ENCODE measurements at regions not wholly inside any gene's neighbourhood (a gene's known extent, or its start where the extent isn't known, plus 50 kb on each side); places are given as distances from the start of the nearest gene placed in this dataset.

- 28% methylated on average over 3 of the region's 3 CpGs for WGBS (ENCODE audit: missing lambda C conversion rate)
- TF ChIP-seq ZC3H11A (IDR thresholded peaks at IDR 0.05) = no peak
- TF ChIP-seq FOXS1 (CRISPR knock-in tag; IDR thresholded peaks at IDR 0.05) = no peak
- TF ChIP-seq FOSL2 (IDR thresholded peaks at IDR 0.05) = no peak
- peak; percentile 82 for TF ChIP-seq FOSL2 (CRISPR knock-in tag; IDR thresholded peaks at IDR 0.05)
- TF ChIP-seq NFE2L2 (conservative IDR thresholded peaks at IDR 0.05; ENCODE audit: low read length) = peak; percentile 98
- no peak for TF ChIP-seq ESRRA (IDR thresholded peaks at IDR 0.05; ENCODE audit: borderline replicate concordance, low read length)
- no peak for TF ChIP-seq PHF8 (IDR thresholded peaks at IDR 0.05; ENCODE audit: borderline replicate concordance, low read depth)
- TF ChIP-seq MAFK (IDR thresholded peaks at IDR 0.05; ENCODE audit: partially characterized antibody) = peak; percentile 99
- TF ChIP-seq HOXB13 (CRISPR knock-in tag; IDR thresholded peaks at IDR 0.05; ENCODE audit: low read depth) = 0 out of 2 replicates have a peak, but pooled peaks have one; percentile 30
- TF ChIP-seq HOXB5 (CRISPR knock-in tag; IDR thresholded peaks at IDR 0.05) = no peak; the same call in 1 of the 2 replicates
- TF ChIP-seq RFX5 (IDR thresholded peaks at IDR 0.05) = no peak
- no peak for TF ChIP-seq ZSCAN20 (CRISPR knock-in tag; IDR thresholded peaks at IDR 0.05)
- no peak for TF ChIP-seq HDAC2 (IDR thresholded peaks at IDR 0.05)
- peak; percentile 71; the same call in 1 of the 2 replicates for TF ChIP-seq ATOH8 (CRISPR knock-in tag; IDR thresholded peaks at IDR 0.05; ENCODE audit: low read depth)
- no peak for TF ChIP-seq HOXA7 (CRISPR knock-in tag; IDR thresholded peaks at IDR 0.05)
- no peak for TF ChIP-seq RARB (CRISPR knock-in tag; IDR thresholded peaks at IDR 0.05)
- TF ChIP-seq GATA3 (IDR thresholded peaks at IDR 0.05; ENCODE audit: borderline replicate concordance) = no peak
- 0 out of 2 replicates have a peak, but pooled peaks have one; percentile 7 for TF ChIP-seq JUNB (IDR thresholded peaks at IDR 0.05)
- TF ChIP-seq EHMT2 (IDR thresholded peaks at IDR 0.05; ENCODE audit: low read depth) = no peak
- TF ChIP-seq HEYL (CRISPR knock-in tag; IDR thresholded peaks at IDR 0.05) = 0 out of 2 replicates have a peak, but pooled peaks have one; percentile 18
- TF ChIP-seq CBX8 (IDR thresholded peaks at IDR 0.05) = no peak
- TF ChIP-seq EHF (CRISPR knock-in tag; IDR thresholded peaks at IDR 0.05) = peak; percentile 69; the same call in 1 of the 2 replicates
- no peak for TF ChIP-seq FOSB (CRISPR knock-in tag; IDR thresholded peaks at IDR 0.05)
- TF ChIP-seq MAZ (IDR thresholded peaks at IDR 0.05; ENCODE audit: borderline replicate concordance, low read depth, low read length) = no peak
- TF ChIP-seq ZNF302 (CRISPR knock-in tag; IDR thresholded peaks at IDR 0.05) = 0 out of 2 replicates have a peak, but pooled peaks have one; percentile 9
- no peak for TF ChIP-seq MAX (IDR thresholded peaks at IDR 0.05)
- POLR2A ChIA-PET = no interaction called here
- Histone ChIP-seq H3K9me3 (peaks cover 9% of the 10 kb centered on the region; the same call in 2 of the 3 replicates), H3K4me2 (peak overlapping the region; percentile 26; the same call in 1 of the 3 replicates), H3K4me3 (no peak overlapping the region), H3K27ac (peak overlapping the region; percentile 75 to 85), H3K4me1 (peaks cover 30% of the 10 kb centered on the region)
- no peak for FAIRE-seq
- peak in 1 of 2 experiments; percentile 52 for DNase-seq (ENCODE audit: low read depth in 1 of 2, low spot score in 1 of 2)
- no peak for ATAC-seq
- CTCF ChIA-PET = no interaction called here
Observed at GRCh38 chr6:105522626-105523322, 119.9 kb upstream of the PREP start.

- CTCF ChIA-PET = interaction anchor here (0.6 to 1.9 kb wide), 11 partner anchors 36 to 816 kb away, joined by 3 to 7 read pairs (median 4); partner anchors contain the start of gene PRDM1
- DNase-seq (ENCODE audit: low read depth in 1 of 2, low spot score in 1 of 2) (peak; percentile 6 to 87), ATAC-seq (peak; percentile 84 to 93), FAIRE-seq (no peak)
- POLR2A ChIA-PET = interaction anchor here (0.5 to 1.4 kb wide), 3 partner anchors 81 to 572 kb away, joined by 3 to 6 read pairs (median 5); partner anchors contain the start of gene PRDM1
- H3K4me3 ChIP-seq = no peak overlapping the region
- peak overlapping the region; percentile 75 to 85 for H3K27ac ChIP-seq
- H3K9me3 ChIP-seq = peaks cover 2% of the 10 kb centered on the region; the same call in 1 of the 3 replicates
- peak overlapping the region; percentile 37 for H3K4me2 ChIP-seq
- peaks cover 30% of the 10 kb centered on the region for H3K4me1 ChIP-seq
- 0% methylated on average over 3 of the region's 3 CpGs for WGBS (ENCODE audit: missing lambda C conversion rate)
- no peak for TF ChIP-seq SREBF2 (IDR thresholded peaks at IDR 0.05)
- no peak for TF ChIP-seq HMGXB4 (CRISPR knock-in tag; IDR thresholded peaks at IDR 0.05; ENCODE audit: borderline replicate concordance)
- peak; percentile 66; the same call in 1 of the 2 replicates for TF ChIP-seq GATA3 (IDR thresholded peaks at IDR 0.05; ENCODE audit: borderline replicate concordance)
- TF ChIP-seq SMC3 (IDR thresholded peaks at IDR 0.05) = peak; percentile 76
- peak; percentile 53 for TF ChIP-seq CTCF (IDR thresholded peaks at IDR 0.05)
- no peak for TF ChIP-seq USF2 (IDR thresholded peaks at IDR 0.05)
- no peak for TF ChIP-seq KDM1A (IDR thresholded peaks at IDR 0.05; ENCODE audit: low read depth)
- TF ChIP-seq HOXB13 (CRISPR knock-in tag; IDR thresholded peaks at IDR 0.05; ENCODE audit: low read depth) = no peak
- TF ChIP-seq NR3C1 (IDR thresholded peaks at IDR 0.05) = no peak
- TF ChIP-seq EHMT2 (IDR thresholded peaks at IDR 0.05; ENCODE audit: low read depth) = no peak
- TF ChIP-seq CHD4 (IDR thresholded peaks at IDR 0.05; ENCODE audit: borderline replicate concordance) = no peak
- no peak for TF ChIP-seq MYC (IDR thresholded peaks at IDR 0.05; ENCODE audit: borderline replicate concordance, low read length)
Observed at GRCh38 chr6:105519954-105520353, 117.1 kb upstream of the PREP start.
